ENCODE measurements at regions not wholly inside any gene's neighbourhood (a gene's known extent, or its start where the extent isn't known, plus 50 kb on each side); places are given as distances from the start of the nearest gene placed in this dataset.
"Not testable (repeated sequence)": the region's sequence is repeated elsewhere in the genome, so short reads cannot be mapped to it uniquely, and the experiment has no call there.

GRCh38 chr13:25018729-25019115 is 77.2 kb upstream of the PABPC3 start:
- no peak overlapping the region for H2BK5ac ChIP-seq (ENCODE audit: low read depth, low read length, poor library complexity, severe bottlenecking)
- peak overlapping the region; percentile 91 for H3K4me2 ChIP-seq (ENCODE audit: low read length, poor library complexity, severe bottlenecking)
- H3K9me3 ChIP-seq (ENCODE audit: control insufficient read depth, low read length): no peaks in the 10 kb centered on the region
- no peak overlapping the region for H4K8ac ChIP-seq (ENCODE audit: low read length)
- DNase-seq: no peak
- H3K27ac ChIP-seq (ENCODE audit: low read length, poor library complexity, severe bottlenecking): no peak overlapping the region
- H2AFZ ChIP-seq (ENCODE audit: low read depth, low read length): no peak overlapping the region
- peak overlapping the region in 1 of 2 experiments; percentile 44 for H3K4me3 ChIP-seq (ENCODE audit: insufficient read depth in 1 of 2, low read depth in 1 of 2, low read length in 2 of 2)
- peaks cover 18 to 52% of the 10 kb centered on the region in 2 experiments for H3K27me3 ChIP-seq (ENCODE audit: control insufficient read depth in 1 of 2, insufficient read depth in 1 of 2, low read length in 2 of 2)
- H3K4ac ChIP-seq (ENCODE audit: low read depth in 1 of 2, low read length in 2 of 2): no peak overlapping the region
- no peak overlapping the region for H3K18ac ChIP-seq (ENCODE audit: low read depth in 1 of 2, low read length in 2 of 2)
- peaks cover 9% of the 10 kb centered on the region for H3K4me1 ChIP-seq (ENCODE audit: control insufficient read depth, insufficient read depth, low read depth, low read length)
- H3K9ac ChIP-seq (ENCODE audit: low read length): no peak overlapping the region
- no peak overlapping the region for H3K23ac ChIP-seq (ENCODE audit: low read length in 2 of 2)
- no peak overlapping the region for H2BK12ac ChIP-seq (ENCODE audit: low read length in 2 of 2)
- no peak overlapping the region for H4K91ac ChIP-seq (ENCODE audit: low read length)
- no peak overlapping the region for H2BK120ac ChIP-seq (ENCODE audit: low read depth, low read length)
- no peak overlapping the region for H3K14ac ChIP-seq (ENCODE audit: low read length in 2 of 2)
- no peak overlapping the region for H2AK5ac ChIP-seq (ENCODE audit: low read length, severe bottlenecking)
- H3K79me1 ChIP-seq (replicated peaks; ENCODE audit: low read length, poor library complexity, severe bottlenecking): no peaks in the 10 kb centered on the region
- WGBS: 8% methylated on average over 21 of the region's 24 CpGs
- no peak overlapping the region for H2BK15ac ChIP-seq (ENCODE audit: low read depth, poor library complexity, severe bottlenecking)
- H3K36me3 ChIP-seq (ENCODE audit: control insufficient read depth in 1 of 2, insufficient read depth in 2 of 2, low read depth in 1 of 2, low read length in 2 of 2): no peaks in the 10 kb centered on the region

- H3K27me3 ChIP-seq (ENCODE audit: control insufficient read depth in 1 of 2, insufficient read depth in 1 of 2, low read length in 2 of 2): peaks cover 22 to 54% of the 10 kb centered on the region in 2 experiments
- not testable (repeated sequence) for H3K4me2 ChIP-seq (ENCODE audit: low read length, poor library complexity, severe bottlenecking); H3K4me3 ChIP-seq (ENCODE audit: insufficient read depth in 1 of 2, low read depth in 1 of 2, low read length in 2 of 2); H3K14ac ChIP-seq (ENCODE audit: low read length in 2 of 2); H3K79me1 ChIP-seq (replicated peaks; ENCODE audit: low read length, poor library complexity, severe bottlenecking); H4K8ac ChIP-seq (ENCODE audit: low read length); H2BK15ac ChIP-seq (ENCODE audit: low read depth, poor library complexity, severe bottlenecking); H3K27ac ChIP-seq (ENCODE audit: low read length, poor library complexity, severe bottlenecking); H2AK5ac ChIP-seq (ENCODE audit: low read length, severe bottlenecking); H2BK12ac ChIP-seq (ENCODE audit: low read length in 2 of 2); H2BK5ac ChIP-seq (ENCODE audit: low read depth, low read length, poor library complexity, severe bottlenecking); H3K4me1 ChIP-seq (ENCODE audit: control insufficient read depth, insufficient read depth, low read depth, low read length); H4K91ac ChIP-seq (ENCODE audit: low read length); H3K9me3 ChIP-seq (ENCODE audit: control insufficient read depth, low read length); H3K4ac ChIP-seq (ENCODE audit: low read depth in 1 of 2, low read length in 2 of 2); DNase-seq; H3K9ac ChIP-seq (ENCODE audit: low read length); H2AFZ ChIP-seq (ENCODE audit: low read depth, low read length); H3K23ac ChIP-seq (ENCODE audit: low read length in 2 of 2); H3K18ac ChIP-seq (ENCODE audit: low read depth in 1 of 2, low read length in 2 of 2); H2BK120ac ChIP-seq (ENCODE audit: low read depth, low read length); H3K36me3 ChIP-seq (ENCODE audit: control insufficient read depth in 1 of 2, insufficient read depth in 2 of 2, low read depth in 1 of 2, low read length in 2 of 2)
- 96% methylated on average over 16 of the region's 16 CpGs for WGBS
Measured at GRCh38 chr13:25019741-25020140, 76.2 kb upstream of the PABPC3 start.

GRCh38 chr13:25024175-25024574 is 71.8 kb upstream of the PABPC3 start:
- H2AK5ac ChIP-seq (ENCODE audit: low read length, severe bottlenecking): no peak overlapping the region
- no peaks in the 10 kb centered on the region for H3K79me1 ChIP-seq (replicated peaks; ENCODE audit: low read length, poor library complexity, severe bottlenecking)
- H3K27ac ChIP-seq (ENCODE audit: low read length, poor library complexity, severe bottlenecking): no peak overlapping the region
- no peak overlapping the region for H3K23ac ChIP-seq (ENCODE audit: low read length in 2 of 2)
- no peak overlapping the region for H3K4me3 ChIP-seq (ENCODE audit: insufficient read depth in 1 of 2, low read depth in 1 of 2, low read length in 2 of 2)
- H3K18ac ChIP-seq (ENCODE audit: low read depth in 1 of 2, low read length in 2 of 2): no peak overlapping the region
- no peak overlapping the region for H2BK120ac ChIP-seq (ENCODE audit: low read depth, low read length)
- H2BK12ac ChIP-seq (ENCODE audit: low read length in 2 of 2): no peak overlapping the region
- no peak overlapping the region for H2BK5ac ChIP-seq (ENCODE audit: low read depth, low read length, poor library complexity, severe bottlenecking)
- H3K4me2 ChIP-seq (ENCODE audit: low read length, poor library complexity, severe bottlenecking): no peak overlapping the region
- H4K8ac ChIP-seq (ENCODE audit: low read length): no peak overlapping the region
- H3K9me3 ChIP-seq (ENCODE audit: control insufficient read depth, low read length): no peaks in the 10 kb centered on the region
- H2BK15ac ChIP-seq (ENCODE audit: low read depth, poor library complexity, severe bottlenecking): no peak overlapping the region
- H3K4me1 ChIP-seq (ENCODE audit: control insufficient read depth, insufficient read depth, low read depth, low read length): no peaks in the 10 kb centered on the region
- H3K9ac ChIP-seq (ENCODE audit: low read length): no peak overlapping the region
- WGBS: 85% methylated on average over 9 of the region's 9 CpGs
- no peak overlapping the region for H2AFZ ChIP-seq (ENCODE audit: low read depth, low read length)
- no peaks in the 10 kb centered on the region for H3K36me3 ChIP-seq (ENCODE audit: control insufficient read depth in 1 of 2, insufficient read depth in 2 of 2, low read depth in 1 of 2, low read length in 2 of 2)
- H4K91ac ChIP-seq (ENCODE audit: low read length): no peak overlapping the region
- peaks cover 14 to 29% of the 10 kb centered on the region in 2 experiments for H3K27me3 ChIP-seq (ENCODE audit: control insufficient read depth in 1 of 2, insufficient read depth in 1 of 2, low read length in 2 of 2)
- H3K4ac ChIP-seq (ENCODE audit: low read depth in 1 of 2, low read length in 2 of 2): no peak overlapping the region
- no peak overlapping the region for H3K14ac ChIP-seq (ENCODE audit: low read length in 2 of 2)
- DNase-seq: no peak

- H3K18ac ChIP-seq (ENCODE audit: low read depth in 1 of 2, low read length in 2 of 2): no peak overlapping the region
- no peak overlapping the region for H2AFZ ChIP-seq (ENCODE audit: low read depth, low read length)
- no peak overlapping the region for H2BK120ac ChIP-seq (ENCODE audit: low read depth, low read length)
- no peaks in the 10 kb centered on the region for H3K79me1 ChIP-seq (replicated peaks; ENCODE audit: low read length, poor library complexity, severe bottlenecking)
- H3K4me1 ChIP-seq (ENCODE audit: control insufficient read depth, insufficient read depth, low read depth, low read length): no peaks in the 10 kb centered on the region
- H3K4ac ChIP-seq (ENCODE audit: low read depth in 1 of 2, low read length in 2 of 2): no peak overlapping the region
- no peak overlapping the region for H3K23ac ChIP-seq (ENCODE audit: low read length in 2 of 2)
- WGBS: 85% methylated on average over 9 of the region's 9 CpGs
- no peak overlapping the region for H2BK15ac ChIP-seq (ENCODE audit: low read depth, poor library complexity, severe bottlenecking)
- H3K14ac ChIP-seq (ENCODE audit: low read length in 2 of 2): no peak overlapping the region
- no peak overlapping the region for H3K9ac ChIP-seq (ENCODE audit: low read length)
- H4K8ac ChIP-seq (ENCODE audit: low read length): no peak overlapping the region
- H3K4me2 ChIP-seq (ENCODE audit: low read length, poor library complexity, severe bottlenecking): no peak overlapping the region
- no peak overlapping the region for H2AK5ac ChIP-seq (ENCODE audit: low read length, severe bottlenecking)
- H3K4me3 ChIP-seq (ENCODE audit: insufficient read depth in 1 of 2, low read depth in 1 of 2, low read length in 2 of 2): no peak overlapping the region
- H3K9me3 ChIP-seq (ENCODE audit: control insufficient read depth, low read length): no peaks in the 10 kb centered on the region
- H2BK12ac ChIP-seq (ENCODE audit: low read length in 2 of 2): no peak overlapping the region
- DNase-seq: no peak
- H3K36me3 ChIP-seq (ENCODE audit: control insufficient read depth in 1 of 2, insufficient read depth in 2 of 2, low read depth in 1 of 2, low read length in 2 of 2): no peaks in the 10 kb centered on the region
- no peak overlapping the region for H3K27ac ChIP-seq (ENCODE audit: low read length, poor library complexity, severe bottlenecking)
- H4K91ac ChIP-seq (ENCODE audit: low read length): no peak overlapping the region
- H2BK5ac ChIP-seq (ENCODE audit: low read depth, low read length, poor library complexity, severe bottlenecking): no peak overlapping the region
- H3K27me3 ChIP-seq (ENCODE audit: control insufficient read depth in 1 of 2, insufficient read depth in 1 of 2, low read length in 2 of 2): peaks cover 10 to 33% of the 10 kb centered on the region in 2 experiments
Measured at GRCh38 chr13:25032160-25032559, 63.8 kb upstream of the PABPC3 start.
